ENCODE measurements at regions not wholly inside any gene's neighbourhood (a gene's known extent, or its start where the extent isn't known, plus 50 kb on each side); places are given as distances from the start of the nearest gene placed in this dataset.

- no peak for TF ChIP-seq CTCF (IDR thresholded peaks at IDR 0.05)
- TF ChIP-seq POLR2A (IDR thresholded peaks at IDR 0.05), result no peak
Measured at GRCh38 chr13:109642358-109642757, 144.0 kb downstream of the IRS2 start.
